ENCODE measurements at regions not wholly inside any gene's neighbourhood (a gene's known extent, or its start where the extent isn't known, plus 50 kb on each side); places are given as distances from the start of the nearest gene placed in this dataset.

- H3K9me3 ChIP-seq: no peaks in the 10 kb centered on the region
- TF ChIP-seq CTCF (IDR thresholded peaks at IDR 0.05): no peak
- no peak for ATAC-seq (ENCODE audit: insufficient number of reproducible peaks, low FRiP score, low read depth)
- H3K27ac ChIP-seq: no peak overlapping the region
- no peak overlapping the region for H3K4me3 ChIP-seq
- H3K4me1 ChIP-seq (ENCODE audit: control insufficient read depth in 1 of 2, low read depth in 2 of 2): no peaks in the 10 kb centered on the region
- no peaks in the 10 kb centered on the region for H3K36me3 ChIP-seq
- DNase-seq (ENCODE audit: low spot score): no peak
- no peaks in the 10 kb centered on the region for H3K27me3 ChIP-seq (replicated peaks; ENCODE audit: insufficient read depth)
Observed at GRCh38 chr4:30258949-30259348, 461.2 kb upstream of the PCDH7 start.

GRCh38 chr4:30262379-30262778, 457.8 kb upstream of the PCDH7 start:
- Histone ChIP-seq H3K4me3 (no peak overlapping the region), H3K9me3 (no peaks in the 10 kb centered on the region), H3K36me3 (no peaks in the 10 kb centered on the region), H3K4me1 (ENCODE audit: control insufficient read depth in 1 of 2, low read depth in 2 of 2) (peaks cover 0 to 8% of the 10 kb centered on the region in 2 donors), H3K27me3 (replicated peaks; ENCODE audit: insufficient read depth) (no peaks in the 10 kb centered on the region), H3K27ac (no peak overlapping the region)
- no peak for ATAC-seq (ENCODE audit: insufficient number of reproducible peaks, low FRiP score, low read depth)
- no peak for TF ChIP-seq CTCF (IDR thresholded peaks at IDR 0.05)
- no peak for DNase-seq (ENCODE audit: low spot score)

GRCh38 chr4:30264465-30264864, 455.7 kb upstream of the PCDH7 start:
- no peak for TF ChIP-seq CTCF (IDR thresholded peaks at IDR 0.05)

GRCh38 chr4:30265716-30266115, 454.5 kb upstream of the PCDH7 start:
- H3K27me3 ChIP-seq (replicated peaks; ENCODE audit: insufficient read depth): no peaks in the 10 kb centered on the region
- H3K27ac ChIP-seq: no peak overlapping the region
- no peak for ATAC-seq (ENCODE audit: insufficient number of reproducible peaks, low FRiP score, low read depth)
- peaks cover 0 to 8% of the 10 kb centered on the region in 2 donors for H3K4me1 ChIP-seq (ENCODE audit: control insufficient read depth in 1 of 2, low read depth in 2 of 2)
- no peak for DNase-seq (ENCODE audit: low spot score)
- H3K9me3 ChIP-seq: no peaks in the 10 kb centered on the region
- H3K36me3 ChIP-seq: no peaks in the 10 kb centered on the region
- no peak overlapping the region for H3K4me3 ChIP-seq
- TF ChIP-seq CTCF (IDR thresholded peaks at IDR 0.05): no peak

More at GRCh38 chr4:30264465-30264864, 455.7 kb upstream of the PCDH7 start:
- peaks cover 0 to 8% of the 10 kb centered on the region in 2 donors for H3K4me1 ChIP-seq (ENCODE audit: control insufficient read depth in 1 of 2, low read depth in 2 of 2)
- DNase-seq (ENCODE audit: low spot score) (no peak), ATAC-seq (ENCODE audit: insufficient number of reproducible peaks, low FRiP score, low read depth) (no peak)
- no peaks in the 10 kb centered on the region for H3K36me3 ChIP-seq
- no peak overlapping the region for H3K4me3 ChIP-seq
- no peaks in the 10 kb centered on the region for H3K27me3 ChIP-seq (replicated peaks; ENCODE audit: insufficient read depth)
- H3K9me3 ChIP-seq: no peaks in the 10 kb centered on the region
- no peak overlapping the region for H3K27ac ChIP-seq

GRCh38 chr4:30268370-30268769, 451.8 kb upstream of the PCDH7 start:
- H3K36me3 ChIP-seq: no peaks in the 10 kb centered on the region
- ATAC-seq (ENCODE audit: insufficient number of reproducible peaks, low FRiP score, low read depth) (no peak), DNase-seq (ENCODE audit: low spot score) (no peak)
- H3K4me1 ChIP-seq (ENCODE audit: control insufficient read depth in 1 of 2, low read depth in 2 of 2): peaks cover 0 to 8% of the 10 kb centered on the region in 2 donors
- no peak overlapping the region for H3K4me3 ChIP-seq
- no peaks in the 10 kb centered on the region for H3K9me3 ChIP-seq
- TF ChIP-seq CTCF (IDR thresholded peaks at IDR 0.05): no peak
- H3K27ac ChIP-seq: no peak overlapping the region
- no peaks in the 10 kb centered on the region for H3K27me3 ChIP-seq (replicated peaks; ENCODE audit: insufficient read depth)

Measured in thoracic aorta (tissue), 2 donors.